A549 (cell line): ENCODE measurements at regions not wholly inside any gene's neighbourhood (a gene's known extent, or its start where the extent isn't known, plus 50 kb on each side); places are given as distances from the start of the nearest gene placed in this dataset.

Experiments
- CHD4 ChIP-seq: fragments of 200-600 bp; sonication (generic); IDR thresholded peaks from 2 replicates; pipeline ENCODE4 v1.6.1; 2016; ENCODE audit warnings: antibody characterized with exemption, mild to moderate bottlenecking, borderline replicate concordance
- ESRRA ChIP-seq: fragments of 150-350 bp; IDR thresholded peaks from 2 replicates; pipeline ENCODE4 v1.6.1; 2014; ENCODE audit warnings: mild to moderate bottlenecking, low read length, borderline replicate concordance
- KDM1A ChIP-seq: fragments of 200-600 bp; sonication (generic); IDR thresholded peaks from 2 replicates; pipeline ENCODE4 v1.6.1; 2016; ENCODE audit warnings: low read depth, mild to moderate bottlenecking
- MAZ ChIP-seq: fragments of 150-350 bp; IDR thresholded peaks from 2 replicates; pipeline ENCODE4 v1.6.1; 2014; ENCODE audit warnings: antibody characterized with exemption, low read depth, low read length, borderline replicate concordance
- POLR2A ChIP-seq: IDR thresholded peaks from 2 replicates; pipeline ENCODE4 v1.6.1; 2012; ENCODE audit warnings: mild to moderate bottlenecking, low read length
- RAD21 ChIP-seq, 2 experiments: fragments of >200 bp in 1 of 2; sonication (Bioruptor Twin) in 1 of 2; formaldehyde crosslinking in 1 of 2; IDR thresholded peaks in 1 of 2; conservative IDR thresholded peaks in 1 of 2; 2 replicates in 1 of 2; 3 replicates in 1 of 2; pipeline ENCODE4 v1.6.1; 2012 to 2018; ENCODE audit warnings: inconsistent platforms in 1 of 2
- TP53 ChIP-seq: fragments of 250-450 bp; sonication (Bioruptor Pico); IDR thresholded peaks from 2 replicates; pipeline ENCODE4 v1.5.0; 2021; ENCODE audit warnings: mild to moderate bottlenecking, moderate library complexity
- ZFP36 ChIP-seq: fragments of 450-650 bp; IDR thresholded peaks from 2 replicates; pipeline ENCODE4 v1.6.1; 2014; ENCODE audit warnings: borderline replicate concordance; ENCODE audit not compliant: partially characterized antibody
- TF ChIP-seq, protein P1 (sequence below): fragments of >200 bp; sonication (Bioruptor Twin); formaldehyde crosslinking; IDR thresholded peaks from 3 replicates; pipeline ENCODE4 v1.5.1; 2016
- TF ChIP-seq, protein P2 (sequence below): IDR thresholded peaks from 2 replicates; pipeline ENCODE4 v1.6.1; 2012
- TF ChIP-seq, protein P3 (sequence below): fragments of 150-350 bp; IDR thresholded peaks from 2 replicates; pipeline ENCODE4 v1.6.1; 2014; ENCODE audit warnings: low read depth, mild to moderate bottlenecking, low read length

DNA sequence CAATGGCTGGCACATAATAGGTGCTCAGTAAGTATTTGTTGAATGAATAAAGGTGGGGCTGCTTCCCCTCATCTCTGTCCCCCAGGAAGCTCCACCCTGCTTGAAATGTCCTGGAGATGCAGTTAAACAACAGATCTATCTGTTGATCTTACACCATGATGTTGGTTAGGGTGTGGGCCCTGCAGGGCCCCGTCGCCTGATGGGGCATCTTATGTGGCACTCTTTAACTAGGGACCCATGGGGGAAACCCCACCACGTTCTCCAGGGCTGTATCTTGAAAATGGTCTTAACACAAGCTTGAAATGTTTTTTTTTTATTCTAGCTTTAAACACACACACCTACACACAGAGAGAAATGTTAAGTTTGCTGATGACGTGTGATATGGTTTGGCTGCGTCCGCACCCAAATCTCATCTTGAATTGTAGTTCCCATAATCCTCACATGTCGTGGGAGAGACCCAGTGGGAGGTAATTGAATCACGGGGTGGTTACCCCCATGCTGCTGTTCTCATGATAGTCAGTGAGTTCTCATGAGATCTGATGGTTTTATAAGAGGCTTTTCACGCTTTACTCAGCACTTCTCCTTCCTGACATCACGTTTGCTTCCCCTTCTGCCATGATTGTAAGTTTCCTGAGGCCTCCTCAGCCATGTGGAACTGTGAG, 741.7 kb downstream of the VRK1 start:
- TF ChIP-seq, protein P1, sequence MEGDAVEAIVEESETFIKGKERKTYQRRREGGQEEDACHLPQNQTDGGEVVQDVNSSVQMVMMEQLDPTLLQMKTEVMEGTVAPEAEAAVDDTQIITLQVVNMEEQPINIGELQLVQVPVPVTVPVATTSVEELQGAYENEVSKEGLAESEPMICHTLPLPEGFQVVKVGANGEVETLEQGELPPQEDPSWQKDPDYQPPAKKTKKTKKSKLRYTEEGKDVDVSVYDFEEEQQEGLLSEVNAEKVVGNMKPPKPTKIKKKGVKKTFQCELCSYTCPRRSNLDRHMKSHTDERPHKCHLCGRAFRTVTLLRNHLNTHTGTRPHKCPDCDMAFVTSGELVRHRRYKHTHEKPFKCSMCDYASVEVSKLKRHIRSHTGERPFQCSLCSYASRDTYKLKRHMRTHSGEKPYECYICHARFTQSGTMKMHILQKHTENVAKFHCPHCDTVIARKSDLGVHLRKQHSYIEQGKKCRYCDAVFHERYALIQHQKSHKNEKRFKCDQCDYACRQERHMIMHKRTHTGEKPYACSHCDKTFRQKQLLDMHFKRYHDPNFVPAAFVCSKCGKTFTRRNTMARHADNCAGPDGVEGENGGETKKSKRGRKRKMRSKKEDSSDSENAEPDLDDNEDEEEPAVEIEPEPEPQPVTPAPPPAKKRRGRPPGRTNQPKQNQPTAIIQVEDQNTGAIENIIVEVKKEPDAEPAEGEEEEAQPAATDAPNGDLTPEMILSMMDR: no peak
- TF ChIP-seq ZFP36 (no peak), CHD4 (no peak), TP53 (CRISPR knock-in tag) (no peak), MAZ (no peak), ESRRA (no peak), POLR2A (no peak), RAD21 (conservative IDR thresholded peaks at IDR 0.05 in 1 of 2, IDR thresholded peaks at IDR 0.05 in 1 of 2) (no peak), KDM1A (no peak)
- TF ChIP-seq, protein P2, sequence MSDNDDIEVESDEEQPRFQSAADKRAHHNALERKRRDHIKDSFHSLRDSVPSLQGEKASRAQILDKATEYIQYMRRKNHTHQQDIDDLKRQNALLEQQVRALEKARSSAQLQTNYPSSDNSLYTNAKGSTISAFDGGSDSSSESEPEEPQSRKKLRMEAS: no peak
- TF ChIP-seq, protein P3, sequence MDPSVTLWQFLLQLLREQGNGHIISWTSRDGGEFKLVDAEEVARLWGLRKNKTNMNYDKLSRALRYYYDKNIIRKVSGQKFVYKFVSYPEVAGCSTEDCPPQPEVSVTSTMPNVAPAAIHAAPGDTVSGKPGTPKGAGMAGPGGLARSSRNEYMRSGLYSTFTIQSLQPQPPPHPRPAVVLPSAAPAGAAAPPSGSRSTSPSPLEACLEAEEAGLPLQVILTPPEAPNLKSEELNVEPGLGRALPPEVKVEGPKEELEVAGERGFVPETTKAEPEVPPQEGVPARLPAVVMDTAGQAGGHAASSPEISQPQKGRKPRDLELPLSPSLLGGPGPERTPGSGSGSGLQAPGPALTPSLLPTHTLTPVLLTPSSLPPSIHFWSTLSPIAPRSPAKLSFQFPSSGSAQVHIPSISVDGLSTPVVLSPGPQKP: no peak
